ENCODE measurements at regions not wholly inside any gene's neighbourhood (a gene's known extent, or its start where the extent isn't known, plus 50 kb on each side); places are given as distances from the start of the nearest gene placed in this dataset.

- TF ChIP-seq BACH2 (CRISPR knock-in tag; IDR thresholded peaks at IDR 0.05; ENCODE audit: borderline replicate concordance) (no peak), CSDC2 (CRISPR knock-in tag; IDR thresholded peaks at IDR 0.05) (no peak), ZNF565 (CRISPR knock-in tag; conservative IDR thresholded peaks at IDR 0.05; ENCODE audit: low read depth) (no peak), PATZ1 (CRISPR knock-in tag; IDR thresholded peaks at IDR 0.05; ENCODE audit: borderline replicate concordance) (no peak), ARNTL (CRISPR knock-in tag; IDR thresholded peaks at IDR 0.05; ENCODE audit: borderline replicate concordance, low read depth) (no peak), CREB5 (CRISPR knock-in tag; IDR thresholded peaks at IDR 0.05; ENCODE audit: low read depth) (no peak), ZFP30 (CRISPR knock-in tag; IDR thresholded peaks at IDR 0.05) (no peak), ZNF8 (CRISPR knock-in tag; IDR thresholded peaks at IDR 0.05) (no peak), TCF4 (CRISPR knock-in tag; IDR thresholded peaks at IDR 0.05; ENCODE audit: borderline replicate concordance) (no peak), ZC3H10 (CRISPR knock-in tag; IDR thresholded peaks at IDR 0.05) (no peak), CSRNP3 (CRISPR knock-in tag; IDR thresholded peaks at IDR 0.05) (no peak), OSR1 (CRISPR knock-in tag; IDR thresholded peaks at IDR 0.05) (no peak), ZFP3 (CRISPR knock-in tag; IDR thresholded peaks at IDR 0.05) (no peak), POU6F1 (CRISPR knock-in tag; IDR thresholded peaks at IDR 0.05; ENCODE audit: borderline replicate concordance, low read depth) (no peak)
- no peak; the same call in 1 of the 3 replicates for ATAC-seq
These were observed 674.2 kb upstream of the VRK2 start for GRCh38 chr2:57372237-57372984.

- ATAC-seq, result peak; percentile 82
- TF ChIP-seq TOX (CRISPR knock-in tag; IDR thresholded peaks at IDR 0.05; ENCODE audit: borderline replicate concordance), result peak; percentile 37; the same call in 1 of the 2 replicates
- no peak for TF ChIP-seq CSRNP3 (CRISPR knock-in tag; IDR thresholded peaks at IDR 0.05)
- no peak for TF ChIP-seq ZNF565 (CRISPR knock-in tag; conservative IDR thresholded peaks at IDR 0.05; ENCODE audit: low read depth)
- TF ChIP-seq ZNF8 (CRISPR knock-in tag; IDR thresholded peaks at IDR 0.05), result no peak
These were observed 673.1 kb upstream of the VRK2 start for GRCh38 chr2:57373530-57373929.

GRCh38 chr2:57376985-57377384 is 669.6 kb upstream of the VRK2 start:
- ATAC-seq, result peak; percentile 50; the same call in 2 of the 3 replicates
- TF ChIP-seq ZNF8 (CRISPR knock-in tag; IDR thresholded peaks at IDR 0.05) (no peak), BACH2 (CRISPR knock-in tag; IDR thresholded peaks at IDR 0.05; ENCODE audit: borderline replicate concordance) (no peak), TSHZ2 (CRISPR knock-in tag; IDR thresholded peaks at IDR 0.05) (no peak), ISL1 (CRISPR knock-in tag; IDR thresholded peaks at IDR 0.05) (no peak), CSDC2 (CRISPR knock-in tag; IDR thresholded peaks at IDR 0.05) (no peak), RARB (CRISPR knock-in tag; IDR thresholded peaks at IDR 0.05) (no peak), TCF4 (CRISPR knock-in tag; IDR thresholded peaks at IDR 0.05; ENCODE audit: borderline replicate concordance) (no peak), ZNF565 (CRISPR knock-in tag; conservative IDR thresholded peaks at IDR 0.05; ENCODE audit: low read depth) (no peak), CREB5 (CRISPR knock-in tag; IDR thresholded peaks at IDR 0.05; ENCODE audit: low read depth) (no peak), GLIS3 (CRISPR knock-in tag; IDR thresholded peaks at IDR 0.05) (no peak), ZFP3 (CRISPR knock-in tag; IDR thresholded peaks at IDR 0.05) (no peak), TOX (CRISPR knock-in tag; IDR thresholded peaks at IDR 0.05; ENCODE audit: borderline replicate concordance) (no peak), POU6F1 (CRISPR knock-in tag; IDR thresholded peaks at IDR 0.05; ENCODE audit: borderline replicate concordance, low read depth) (no peak)

All from SK-N-SH treated with all-trans-retinoic acid at 6 μM for 48 hours (cell line).